NCI-H2196 (cell line): ENCODE measurements at regions not wholly inside any gene's neighbourhood (a gene's known extent, or its start where the extent isn't known, plus 50 kb on each side); places are given as distances from the start of the nearest gene placed in this dataset.

ENCODE experiments used
- DNase-seq: peaks from one replicate; lab custom pipeline; 2025; ENCODE audit not compliant: unreplicated experiment; lab: John Stamatoyannopoulos, UW

DNA sequence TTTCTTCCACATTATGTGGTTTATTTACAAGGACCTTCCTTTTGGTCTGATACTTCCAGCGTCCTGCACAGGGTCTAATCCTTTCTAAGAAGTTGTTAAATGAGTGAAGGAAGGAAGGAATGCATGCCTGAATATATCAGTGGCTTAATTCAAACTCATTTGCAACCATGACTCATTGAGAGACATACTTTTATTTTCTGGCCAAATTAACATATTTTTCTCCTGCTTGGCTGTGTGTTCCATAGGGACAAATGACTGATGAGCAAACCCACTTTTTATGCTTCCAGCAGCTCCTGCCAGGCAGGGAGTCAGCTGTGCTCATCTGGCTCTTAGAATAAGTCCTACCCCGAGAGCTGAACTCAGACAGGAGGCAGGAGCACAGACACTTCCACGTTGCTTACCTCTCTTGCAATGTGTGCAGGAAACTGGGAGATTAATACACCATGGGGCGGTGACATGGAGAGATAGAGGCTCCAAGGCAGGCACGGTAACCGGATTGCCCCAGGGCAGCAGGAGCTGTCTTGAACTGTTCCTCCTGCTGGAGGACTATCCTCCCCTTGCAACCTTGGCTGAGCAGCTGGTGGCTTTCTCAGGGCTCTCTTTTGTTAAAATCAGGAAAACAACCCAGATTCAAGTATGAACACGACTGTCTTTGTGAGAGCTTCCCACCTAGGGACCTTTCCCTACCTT, 667.5 kb upstream of the HS6ST1 start:
- no peak for DNase-seq

GRCh38 chr2:128986867-128987268, 668.2 kb upstream of the HS6ST1 start:
- no peak for DNase-seq

- no peak for DNase-seq
Measured at GRCh38 chr2:128988326-128988725, 669.7 kb upstream of the HS6ST1 start.

GRCh38 chr2:128988967-128989366, 670.3 kb upstream of the HS6ST1 start:
- DNase-seq: no peak

- DNase-seq: no peak
Measured at GRCh38 chr2:128995086-128995485, 676.4 kb upstream of the HS6ST1 start.

GRCh38 chr2:128996078-128996477, 677.4 kb upstream of the HS6ST1 start:
- no peak for DNase-seq

DNA sequence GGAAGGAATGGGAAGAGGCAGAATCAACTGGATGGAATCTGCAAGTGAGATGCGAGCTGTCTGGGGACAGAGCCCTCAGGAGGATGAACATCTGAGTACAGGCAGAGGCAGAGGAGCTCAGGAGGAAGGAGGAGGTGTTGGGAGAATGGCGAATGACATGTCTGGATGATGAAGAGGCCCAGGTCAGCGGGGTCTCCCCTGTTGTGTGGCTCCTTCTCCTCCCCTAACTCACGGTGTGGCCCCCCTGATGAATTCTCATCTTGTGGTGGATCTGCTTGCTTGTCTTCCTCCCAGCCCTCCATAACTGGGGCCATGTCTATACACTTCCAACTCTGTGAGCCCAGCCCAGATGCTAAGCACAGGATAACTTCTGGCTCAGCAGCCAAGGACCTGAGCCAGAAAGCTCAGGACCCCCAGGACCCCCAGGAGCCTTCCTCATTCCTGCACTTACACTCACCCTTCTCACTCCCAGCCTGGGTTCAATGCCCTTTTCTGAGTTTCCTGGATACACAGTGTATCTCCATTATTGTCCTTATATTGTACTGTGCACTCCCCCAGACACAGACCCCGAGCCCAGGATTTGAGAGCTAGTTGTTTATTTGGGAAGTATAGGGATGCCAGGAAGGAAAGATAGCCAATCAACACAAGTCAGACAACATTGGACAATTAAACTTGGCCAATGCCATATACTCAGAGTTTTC, 678.6 kb upstream of the HS6ST1 start:
- DNase-seq: no peak

DNA sequence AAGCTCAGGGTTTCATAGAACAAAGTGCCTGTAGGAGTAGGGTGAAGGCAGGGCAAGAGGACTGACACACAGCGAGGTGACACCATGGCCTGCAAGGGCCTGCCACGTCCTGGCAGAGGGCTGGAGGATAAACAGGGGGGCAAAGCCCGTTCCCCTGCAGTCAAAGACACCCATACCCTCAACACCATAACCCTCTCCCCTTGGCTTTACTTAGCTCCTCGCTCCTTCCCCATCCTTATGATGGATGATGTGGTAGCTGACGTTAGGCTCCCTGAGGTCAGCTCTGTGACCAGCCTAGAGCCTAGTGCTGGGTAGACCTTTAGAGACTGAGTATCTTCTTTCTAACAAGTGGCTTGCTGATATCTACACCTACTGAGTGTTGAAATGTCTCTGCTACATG, 683.3 kb upstream of the HS6ST1 start:
- no peak for DNase-seq

- no peak for DNase-seq
Measured at GRCh38 chr2:129002751-129003150, 684.1 kb upstream of the HS6ST1 start.

- DNase-seq: no peak
Measured at GRCh38 chr2:129004485-129004884, 685.8 kb upstream of the HS6ST1 start.

GRCh38 chr2:129004940-129005490, 686.3 kb upstream of the HS6ST1 start:
- DNase-seq: no peak

- no peak for DNase-seq
Measured at GRCh38 chr2:129006135-129006886, 687.6 kb upstream of the HS6ST1 start.

GRCh38 chr2:129006901-129007300, 688.2 kb upstream of the HS6ST1 start:
- DNase-seq: no peak

GRCh38 chr2:129008055-129008880, 689.6 kb upstream of the HS6ST1 start:
- DNase-seq: no peak

- DNase-seq: no peak
Measured at GRCh38 chr2:129008881-129009554, 690.4 kb upstream of the HS6ST1 start.

DNA sequence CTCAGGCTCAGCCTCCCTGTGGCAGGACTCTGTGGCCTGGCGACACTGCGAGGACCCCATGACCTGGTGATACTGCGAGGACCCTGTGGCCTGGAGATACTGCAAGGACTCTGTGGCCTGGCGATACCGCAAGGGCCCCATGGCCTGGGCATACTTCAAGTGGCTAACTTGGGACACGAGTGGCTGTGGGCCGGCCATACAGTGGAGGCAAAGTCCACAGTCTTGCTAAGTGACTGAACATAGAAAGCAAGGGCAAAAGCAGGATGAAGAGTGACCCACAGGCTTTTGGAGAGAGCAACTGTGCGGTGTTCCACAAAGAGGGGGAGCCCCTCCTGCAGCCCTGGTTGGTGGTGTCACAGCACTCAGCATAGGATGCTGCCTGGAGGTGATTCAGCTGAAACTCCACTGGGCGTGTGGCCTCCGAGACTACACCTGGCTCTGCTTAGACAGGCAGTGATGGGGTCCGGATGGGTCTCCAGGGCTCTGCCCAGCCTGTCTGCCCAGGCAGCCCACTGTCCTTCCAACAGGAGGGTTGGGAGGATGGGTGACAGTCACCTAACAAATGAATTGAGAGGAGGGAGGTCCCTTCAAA, 691.0 kb upstream of the HS6ST1 start:
- DNase-seq: no peak

DNA sequence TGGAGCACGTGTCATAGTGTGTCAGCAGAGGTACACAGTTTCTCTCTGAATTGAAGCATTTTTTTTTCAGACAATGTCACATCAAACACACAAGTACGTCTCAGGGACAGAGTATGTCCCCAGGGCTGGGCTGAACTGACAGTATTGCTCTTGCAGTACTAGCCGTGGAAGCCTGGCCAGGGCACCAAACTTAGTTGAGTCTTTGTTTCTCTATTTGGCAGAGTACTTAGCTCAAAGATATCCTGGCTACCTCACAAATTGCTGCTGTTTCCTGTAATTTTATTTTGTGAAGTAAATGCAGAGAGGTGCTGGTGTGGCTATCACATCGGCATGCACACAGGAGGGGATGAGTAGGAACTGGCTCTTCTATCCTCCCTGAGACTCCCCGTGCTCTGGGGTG, 691.6 kb upstream of the HS6ST1 start:
- DNase-seq: no peak

DNA sequence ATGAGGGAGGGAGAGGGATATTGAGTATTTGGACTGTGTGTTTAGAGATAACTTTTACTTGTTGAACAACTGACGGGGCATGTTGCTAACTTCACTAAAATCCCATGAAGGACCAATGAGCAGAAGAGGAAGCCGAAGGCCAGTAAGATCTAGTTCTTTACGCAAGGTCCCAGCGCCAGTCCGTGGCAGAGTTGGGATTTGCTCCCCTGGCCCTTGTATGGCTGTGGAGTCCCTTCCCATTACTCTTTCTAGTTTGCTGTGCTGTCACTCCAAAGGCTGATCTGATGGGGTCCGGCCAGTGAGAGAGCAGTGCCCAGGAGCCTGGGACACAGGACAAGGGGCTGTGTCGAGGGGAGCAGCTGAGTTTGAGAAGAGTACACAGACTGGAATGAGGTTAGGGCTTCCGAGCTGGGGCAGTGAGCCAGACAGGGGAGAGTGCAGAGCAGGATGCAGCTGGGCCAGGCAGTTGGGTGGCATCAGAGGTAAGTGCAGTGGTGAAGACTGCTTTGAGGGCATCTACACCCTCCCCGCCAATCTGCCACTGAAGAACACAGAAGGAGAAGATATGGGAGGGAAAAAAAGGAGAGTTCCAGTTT, 692.9 kb upstream of the HS6ST1 start:
- no peak for DNase-seq

DNA sequence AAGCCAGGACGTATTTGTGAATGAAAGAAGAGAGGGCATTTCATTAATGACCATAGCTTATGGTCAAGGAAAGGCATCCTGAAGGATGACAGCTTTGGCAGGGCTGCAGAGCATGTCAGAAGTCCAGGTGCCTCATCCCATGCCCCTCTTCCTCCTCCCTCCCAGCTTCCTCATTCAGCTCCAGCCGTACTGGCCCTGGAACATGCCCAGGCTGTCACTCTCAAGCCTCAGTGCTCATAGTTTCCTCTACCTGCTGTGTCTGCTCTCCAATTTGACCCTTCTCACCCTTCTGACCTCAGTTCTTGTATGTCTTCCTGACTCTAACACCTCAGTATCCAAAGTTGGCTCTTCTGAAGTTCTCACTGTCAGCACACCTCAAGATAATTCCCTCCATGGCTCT, 695.8 kb upstream of the HS6ST1 start:
- DNase-seq: no peak
